Breast epithelium (tissue), 3 donors: ENCODE measurements at regions not wholly inside any gene's neighbourhood (a gene's known extent, or its start where the extent isn't known, plus 50 kb on each side); places are given as distances from the start of the nearest gene placed in this dataset.

Source experiments
- POLR2A ChIP-seq: fragments of 450-650 bp; IDR thresholded peaks from one replicate; pipeline ENCODE4 v1.6.1; 2016; ENCODE audit warnings: antibody characterized with exemption, mild to moderate bottlenecking, moderate library complexity
- POLR2AphosphoS5 ChIP-seq, 3 donors: sonication (generic); formaldehyde crosslinking; IDR thresholded peaks; one replicate each; pipeline ENCODE4 v1.6.1; 2017; ENCODE audit warnings: antibody characterized with exemption in 3 of 3

DNA sequence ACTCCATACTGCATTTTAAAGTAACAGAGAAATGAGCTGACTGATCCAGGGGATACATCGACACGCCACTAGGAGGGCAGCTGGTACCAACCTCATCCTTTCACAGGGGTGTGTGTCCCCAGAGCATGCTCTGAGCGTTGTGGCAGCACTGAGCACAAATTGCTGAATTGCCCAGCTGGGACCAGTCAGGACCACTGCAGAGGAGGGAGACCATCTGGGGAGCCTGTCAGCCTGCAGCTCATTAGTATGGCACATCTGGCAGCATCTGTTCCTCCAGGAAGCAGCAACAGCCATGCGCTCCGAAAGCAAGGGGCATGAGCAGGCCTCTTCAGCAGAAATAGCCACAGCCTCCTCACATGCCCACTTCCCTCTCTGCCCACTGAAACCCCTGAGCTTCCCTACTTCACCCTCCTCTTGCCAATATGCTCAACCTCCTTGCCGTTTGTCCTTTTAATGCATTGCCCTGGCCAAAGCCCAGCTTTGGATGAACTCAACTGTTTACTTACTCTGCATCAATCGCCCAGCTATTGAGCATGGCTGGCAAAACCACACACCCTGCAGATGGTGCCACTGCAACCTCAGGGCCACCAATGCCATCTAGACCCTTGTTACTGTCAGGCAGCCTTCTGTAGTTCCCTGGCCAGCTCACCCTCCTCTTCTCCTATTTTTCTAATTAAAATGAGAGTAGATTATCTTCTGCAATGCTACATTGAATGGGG lies 77.6 kb upstream of the NEDD9 start:
- TF ChIP-seq POLR2A (no peak), POLR2AphosphoS5 (IDR thresholded peaks at IDR 0.05) (no peak)
